Ascending aorta (tissue), 2 donors: ENCODE measurements at regions not wholly inside any gene's neighbourhood (a gene's known extent, or its start where the extent isn't known, plus 50 kb on each side); places are given as distances from the start of the nearest gene placed in this dataset.
"Not testable (repeated sequence)": the region's sequence is repeated elsewhere in the genome, so short reads cannot be mapped to it uniquely, and the experiment has no call there.

ENCODE experiments used
- DNase-seq, 2 donors: peaks; one replicate each; pipeline ENCODE4 v3.0.0-alpha.2; 2019; ENCODE audit warnings: low spot score in 2 of 2
- H3K27ac ChIP-seq, 2 donors: fragments of 200-600 bp; sonication (generic); one replicate each; pipeline ENCODE4 v1.5.1; 2016 to 2017; ENCODE audit warnings: mild to moderate bottlenecking in 1 of 2
- H3K27me3 ChIP-seq: fragments of 200-600 bp; sonication (generic); one replicate; pipeline ENCODE4 v1.5.1; 2017
- H3K36me3 ChIP-seq, 2 donors: fragments of 200-600 bp; sonication (generic); one replicate each; pipeline ENCODE4 v1.5.1; 2016
- H3K4me1 ChIP-seq, 2 donors: fragments of 200-600 bp; sonication (generic); one replicate each; pipeline ENCODE4 v1.5.1; 2016 to 2017; ENCODE audit warnings: mild to moderate bottlenecking in 1 of 2
- H3K4me3 ChIP-seq, 2 donors: fragments of 200-600 bp; sonication (generic); one replicate each; pipeline ENCODE4 v1.5.1; 2016 to 2017; ENCODE audit warnings: mild to moderate bottlenecking in 1 of 2
- H3K9me3 ChIP-seq, 2 donors: fragments of 200-600 bp; sonication (generic); one replicate each; pipeline ENCODE4 v1.5.1; 2016
- CTCF ChIP-seq, 3 experiments: fragments of 200-600 bp in 2 of 3; fragments of 450-650 bp in 1 of 3; sonication (generic) in 2 of 3; IDR thresholded peaks; one replicate each; pipeline ENCODE4 v1.5.1; 2016 to 2019; ENCODE audit warnings: antibody characterized with exemption in 3 of 3, mild to moderate bottlenecking in 1 of 3, moderate library complexity in 1 of 3
- intact Hi-C: fragments of 100-400 bp; cut with DNase I; formaldehyde crosslinking; loops from one replicate; pipeline ENCODE4 v1.15.1; 2023

GRCh38 chr2:51782921-51783765 is 751.2 kb upstream of the NRXN1 start:
- Histone ChIP-seq H3K9me3 (no peaks in the 10 kb centered on the region), H3K4me1 (no peaks in the 10 kb centered on the region), H3K27ac (no peak overlapping the region), H3K27me3 (no peaks in the 10 kb centered on the region), H3K36me3 (no peaks in the 10 kb centered on the region), H3K4me3 (no peak overlapping the region)
- intact Hi-C loops = no loop called here
- no peak for DNase-seq
- no peak for TF ChIP-seq CTCF (IDR thresholded peaks at IDR 0.05)

GRCh38 chr2:51781691-51782090 is 749.8 kb upstream of the NRXN1 start:
- no peaks in the 10 kb centered on the region for H3K9me3 ChIP-seq
- no peak for DNase-seq
- no peak for TF ChIP-seq CTCF (IDR thresholded peaks at IDR 0.05)
- intact Hi-C loops = no loop called here
- H3K36me3 ChIP-seq = no peaks in the 10 kb centered on the region
- H3K4me3 ChIP-seq = no peak overlapping the region
- H3K4me1 ChIP-seq = no peaks in the 10 kb centered on the region
- H3K27me3 ChIP-seq = no peaks in the 10 kb centered on the region
- H3K27ac ChIP-seq = no peak overlapping the region

GRCh38 chr2:51780353-51780752 is 748.4 kb upstream of the NRXN1 start:
- no peak overlapping the region for H3K27ac ChIP-seq
- no peak for DNase-seq
- no peaks in the 10 kb centered on the region for H3K9me3 ChIP-seq
- H3K27me3 ChIP-seq = no peaks in the 10 kb centered on the region
- H3K36me3 ChIP-seq = no peaks in the 10 kb centered on the region
- intact Hi-C loops = no loop called here
- H3K4me3 ChIP-seq = no peak overlapping the region
- no peaks in the 10 kb centered on the region for H3K4me1 ChIP-seq
- no peak for TF ChIP-seq CTCF (IDR thresholded peaks at IDR 0.05)

- H3K9me3 ChIP-seq, intact Hi-C loops, H3K36me3 ChIP-seq, H3K4me3 ChIP-seq, H3K27me3 ChIP-seq, H3K4me1 ChIP-seq, DNase-seq, H3K27ac ChIP-seq: not testable (repeated sequence)
Measured at GRCh38 chr2:51779723-51780122, 747.8 kb upstream of the NRXN1 start.

- Histone ChIP-seq H3K4me3 (no peak overlapping the region), H3K4me1 (no peaks in the 10 kb centered on the region), H3K27me3 (no peaks in the 10 kb centered on the region), H3K36me3 (no peaks in the 10 kb centered on the region), H3K9me3 (no peaks in the 10 kb centered on the region), H3K27ac (no peak overlapping the region)
- intact Hi-C loops = no loop called here
- TF ChIP-seq CTCF (IDR thresholded peaks at IDR 0.05) = no peak
- DNase-seq = no peak
Measured at GRCh38 chr2:51778806-51779205, 746.9 kb upstream of the NRXN1 start.

- H3K27ac ChIP-seq, intact Hi-C loops, DNase-seq: not testable (repeated sequence)
Measured at GRCh38 chr2:51774606-51775005, 742.7 kb upstream of the NRXN1 start.

GRCh38 chr2:51760441-51760840 is 728.5 kb upstream of the NRXN1 start:
- TF ChIP-seq CTCF (IDR thresholded peaks at IDR 0.05) = no peak
- Histone ChIP-seq H3K4me3 (no peak overlapping the region), H3K27ac (no peak overlapping the region), H3K9me3 (no peaks in the 10 kb centered on the region), H3K4me1 (no peaks in the 10 kb centered on the region), H3K36me3 (no peaks in the 10 kb centered on the region), H3K27me3 (no peaks in the 10 kb centered on the region)
- intact Hi-C loops = no loop called here
- DNase-seq = no peak

More at GRCh38 chr2:51774606-51775005, 742.7 kb upstream of the NRXN1 start:
- not testable (repeated sequence) for H3K4me3 ChIP-seq, H3K27me3 ChIP-seq, H3K9me3 ChIP-seq, H3K36me3 ChIP-seq, H3K4me1 ChIP-seq
